ENCODE measurements at regions not wholly inside any gene's neighbourhood (a gene's known extent, or its start where the extent isn't known, plus 50 kb on each side); places are given as distances from the start of the nearest gene placed in this dataset.

DNA sequence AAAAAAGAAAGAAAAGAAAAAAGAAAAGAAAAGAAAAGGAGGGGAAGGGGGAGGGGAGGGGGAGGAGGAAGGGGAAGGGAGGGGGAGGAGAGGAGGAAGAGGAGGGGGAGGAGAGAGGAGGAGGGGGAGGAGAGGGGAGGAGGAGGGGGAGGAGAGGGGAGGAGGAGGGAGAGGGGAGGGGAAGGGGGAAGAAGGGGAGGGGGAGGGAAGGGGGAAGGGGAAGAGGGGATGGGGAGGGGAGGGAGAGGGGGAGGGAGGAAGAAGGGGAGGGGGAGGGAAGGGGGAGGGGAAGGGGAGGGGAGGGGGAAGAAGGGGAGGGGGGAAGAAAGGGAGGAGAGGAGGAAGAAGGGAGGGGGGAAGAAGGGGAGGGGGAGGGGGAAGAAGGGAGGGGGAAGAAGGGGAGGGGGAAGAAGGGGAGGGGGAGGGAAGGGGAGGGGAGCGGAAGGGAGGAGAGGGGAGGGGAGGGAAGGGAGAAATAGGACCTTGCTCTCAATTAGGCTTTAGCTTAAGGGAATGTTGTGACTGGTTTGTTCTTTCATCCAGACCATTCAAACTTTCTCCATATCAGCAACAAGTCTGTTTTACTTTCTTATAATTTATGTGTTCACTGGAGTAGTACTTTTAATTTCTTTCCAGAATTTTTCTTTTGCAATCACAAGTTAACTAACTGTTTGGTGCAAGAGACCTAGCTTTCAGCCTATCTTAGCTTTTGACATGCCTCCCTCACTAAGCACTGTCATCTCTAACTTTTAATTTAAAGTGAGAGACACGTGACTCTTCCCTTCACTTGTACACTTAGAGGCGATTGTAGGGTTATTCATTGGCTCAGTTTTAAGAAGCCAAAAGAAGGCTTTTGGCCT is 76.5 kb upstream of the EGLN3 start:
- TF ChIP-seq, protein P1, sequence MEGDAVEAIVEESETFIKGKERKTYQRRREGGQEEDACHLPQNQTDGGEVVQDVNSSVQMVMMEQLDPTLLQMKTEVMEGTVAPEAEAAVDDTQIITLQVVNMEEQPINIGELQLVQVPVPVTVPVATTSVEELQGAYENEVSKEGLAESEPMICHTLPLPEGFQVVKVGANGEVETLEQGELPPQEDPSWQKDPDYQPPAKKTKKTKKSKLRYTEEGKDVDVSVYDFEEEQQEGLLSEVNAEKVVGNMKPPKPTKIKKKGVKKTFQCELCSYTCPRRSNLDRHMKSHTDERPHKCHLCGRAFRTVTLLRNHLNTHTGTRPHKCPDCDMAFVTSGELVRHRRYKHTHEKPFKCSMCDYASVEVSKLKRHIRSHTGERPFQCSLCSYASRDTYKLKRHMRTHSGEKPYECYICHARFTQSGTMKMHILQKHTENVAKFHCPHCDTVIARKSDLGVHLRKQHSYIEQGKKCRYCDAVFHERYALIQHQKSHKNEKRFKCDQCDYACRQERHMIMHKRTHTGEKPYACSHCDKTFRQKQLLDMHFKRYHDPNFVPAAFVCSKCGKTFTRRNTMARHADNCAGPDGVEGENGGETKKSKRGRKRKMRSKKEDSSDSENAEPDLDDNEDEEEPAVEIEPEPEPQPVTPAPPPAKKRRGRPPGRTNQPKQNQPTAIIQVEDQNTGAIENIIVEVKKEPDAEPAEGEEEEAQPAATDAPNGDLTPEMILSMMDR (IDR thresholded peaks at IDR 0.05 in 2 of 3, conservative IDR thresholded peaks at IDR 0.05 in 1 of 3; ENCODE audit: borderline replicate concordance in 1 of 3, insufficient read depth in 1 of 3, low read depth in 2 of 3, low read length in 2 of 3) = no peak
- TF ChIP-seq SRF (IDR thresholded peaks at IDR 0.05; ENCODE audit: low read depth) (no peak), SP1 (IDR thresholded peaks at IDR 0.05; ENCODE audit: low read depth) (no peak), SIN3A (IDR thresholded peaks at IDR 0.05; ENCODE audit: low read depth) (no peak), TCF7L2 (IDR thresholded peaks at IDR 0.05; ENCODE audit: borderline replicate concordance, extremely low read depth, insufficient read depth, insufficient read length) (no peak)

All from HCT116 (cell line).